IMR-90 (cell line): ENCODE measurements at regions not wholly inside any gene's neighbourhood (a gene's known extent, or its start where the extent isn't known, plus 50 kb on each side); places are given as distances from the start of the nearest gene placed in this dataset.

Experiments
- BHLHE40 ChIP-seq: fragments of 150-350 bp; IDR thresholded peaks from 2 replicates; pipeline ENCODE4 v1.6.1; 2016; ENCODE audit warnings: mild to moderate bottlenecking, low read depth, low read length
- CEBPB ChIP-seq: IDR thresholded peaks from 2 replicates; pipeline ENCODE4 v1.6.1; 2012; ENCODE audit warnings: low read depth, low read length, improper control_type of control experiment
- MAFK ChIP-seq: IDR thresholded peaks from 2 replicates; pipeline ENCODE4 v1.6.1; 2012; ENCODE audit warnings: low read depth, low read length, improper control_type of control experiment
- MXI1 ChIP-seq: IDR thresholded peaks from 2 replicates; pipeline ENCODE4 v1.6.1; 2012; ENCODE audit warnings: low read depth, mild to moderate bottlenecking, low read length, moderate library complexity, borderline replicate concordance
- POLR2A ChIP-seq: IDR thresholded peaks from 2 replicates; pipeline ENCODE4 v1.6.1; 2012; ENCODE audit warnings: mild to moderate bottlenecking, low read depth, low read length
- RCOR1 ChIP-seq: IDR thresholded peaks from 2 replicates; pipeline ENCODE4 v1.6.1; 2012; ENCODE audit warnings: mild to moderate bottlenecking, low read length, improper control_type of control experiment; ENCODE audit not compliant: insufficient replicate concordance
- RFX5 ChIP-seq: IDR thresholded peaks from 2 replicates; pipeline ENCODE4 v1.8.0; 2012; ENCODE audit warnings: low read depth, mild to moderate bottlenecking, low read length, moderate library complexity
- SMC3 ChIP-seq: fragments of 150-350 bp; IDR thresholded peaks from 2 replicates; pipeline ENCODE4 v1.6.1; 2016; ENCODE audit warnings: low read depth, mild to moderate bottlenecking, antibody characterized with exemption, low read length, moderate library complexity
- TF ChIP-seq, protein P1 (sequence below): fragments of 150-350 bp; IDR thresholded peaks from 2 replicates; pipeline ENCODE4 v1.6.1; 2017; ENCODE audit warnings: mild to moderate bottlenecking, antibody characterized with exemption, low read length, low read depth
- TF ChIP-seq, protein P2 (sequence below): conservative IDR thresholded peaks from 2 replicates; pipeline ENCODE4 v1.5.1; 2012; ENCODE audit warnings: mild to moderate bottlenecking, low read depth, low read length, improper control_type of control experiment
- TF ChIP-seq, protein P3 (sequence below): fragments of 150-350 bp; IDR thresholded peaks from 2 replicates; pipeline ENCODE4 v1.6.1; 2016; ENCODE audit warnings: low read depth, mild to moderate bottlenecking, low read length, moderate library complexity, borderline replicate concordance

DNA sequence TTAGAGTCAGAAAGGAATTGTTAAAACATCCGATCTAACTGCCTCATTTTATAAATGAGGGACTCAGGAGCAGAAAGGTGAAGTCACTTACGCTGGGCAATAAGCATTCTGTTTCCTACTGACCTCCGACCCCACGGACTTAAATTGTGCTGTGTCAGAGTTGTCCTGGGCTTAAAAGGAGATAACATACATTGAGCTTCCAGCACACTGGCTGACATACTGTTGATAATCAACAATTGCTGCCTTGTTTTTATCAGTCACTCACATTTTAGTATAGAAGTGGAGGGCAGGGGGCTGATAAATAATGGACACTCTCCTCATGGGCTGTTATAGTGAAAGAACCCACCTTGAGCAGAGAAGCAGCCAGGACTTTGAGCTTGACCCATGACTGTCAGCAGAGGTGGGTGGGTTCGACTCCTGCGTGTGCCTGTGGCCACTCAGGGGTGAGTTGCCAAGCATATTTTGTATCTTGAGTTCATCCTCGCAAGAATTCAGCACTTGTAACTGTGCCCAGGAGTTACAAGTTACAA lies 166.5 kb upstream of the JARID2 start:
- TF ChIP-seq, protein P1, sequence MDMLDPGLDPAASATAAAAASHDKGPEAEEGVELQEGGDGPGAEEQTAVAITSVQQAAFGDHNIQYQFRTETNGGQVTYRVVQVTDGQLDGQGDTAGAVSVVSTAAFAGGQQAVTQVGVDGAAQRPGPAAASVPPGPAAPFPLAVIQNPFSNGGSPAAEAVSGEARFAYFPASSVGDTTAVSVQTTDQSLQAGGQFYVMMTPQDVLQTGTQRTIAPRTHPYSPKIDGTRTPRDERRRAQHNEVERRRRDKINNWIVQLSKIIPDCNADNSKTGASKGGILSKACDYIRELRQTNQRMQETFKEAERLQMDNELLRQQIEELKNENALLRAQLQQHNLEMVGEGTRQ, result no peak
- TF ChIP-seq, protein P2, sequence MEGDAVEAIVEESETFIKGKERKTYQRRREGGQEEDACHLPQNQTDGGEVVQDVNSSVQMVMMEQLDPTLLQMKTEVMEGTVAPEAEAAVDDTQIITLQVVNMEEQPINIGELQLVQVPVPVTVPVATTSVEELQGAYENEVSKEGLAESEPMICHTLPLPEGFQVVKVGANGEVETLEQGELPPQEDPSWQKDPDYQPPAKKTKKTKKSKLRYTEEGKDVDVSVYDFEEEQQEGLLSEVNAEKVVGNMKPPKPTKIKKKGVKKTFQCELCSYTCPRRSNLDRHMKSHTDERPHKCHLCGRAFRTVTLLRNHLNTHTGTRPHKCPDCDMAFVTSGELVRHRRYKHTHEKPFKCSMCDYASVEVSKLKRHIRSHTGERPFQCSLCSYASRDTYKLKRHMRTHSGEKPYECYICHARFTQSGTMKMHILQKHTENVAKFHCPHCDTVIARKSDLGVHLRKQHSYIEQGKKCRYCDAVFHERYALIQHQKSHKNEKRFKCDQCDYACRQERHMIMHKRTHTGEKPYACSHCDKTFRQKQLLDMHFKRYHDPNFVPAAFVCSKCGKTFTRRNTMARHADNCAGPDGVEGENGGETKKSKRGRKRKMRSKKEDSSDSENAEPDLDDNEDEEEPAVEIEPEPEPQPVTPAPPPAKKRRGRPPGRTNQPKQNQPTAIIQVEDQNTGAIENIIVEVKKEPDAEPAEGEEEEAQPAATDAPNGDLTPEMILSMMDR, result no peak
- TF ChIP-seq BHLHE40 (no peak), POLR2A (no peak), CEBPB (no peak), SMC3 (no peak), RFX5 (no peak), MXI1 (no peak), MAFK (no peak), RCOR1 (no peak)
- TF ChIP-seq, protein P3, sequence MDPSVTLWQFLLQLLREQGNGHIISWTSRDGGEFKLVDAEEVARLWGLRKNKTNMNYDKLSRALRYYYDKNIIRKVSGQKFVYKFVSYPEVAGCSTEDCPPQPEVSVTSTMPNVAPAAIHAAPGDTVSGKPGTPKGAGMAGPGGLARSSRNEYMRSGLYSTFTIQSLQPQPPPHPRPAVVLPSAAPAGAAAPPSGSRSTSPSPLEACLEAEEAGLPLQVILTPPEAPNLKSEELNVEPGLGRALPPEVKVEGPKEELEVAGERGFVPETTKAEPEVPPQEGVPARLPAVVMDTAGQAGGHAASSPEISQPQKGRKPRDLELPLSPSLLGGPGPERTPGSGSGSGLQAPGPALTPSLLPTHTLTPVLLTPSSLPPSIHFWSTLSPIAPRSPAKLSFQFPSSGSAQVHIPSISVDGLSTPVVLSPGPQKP, result no peak
